ENCODE measurements at regions not wholly inside any gene's neighbourhood (a gene's known extent, or its start where the extent isn't known, plus 50 kb on each side); places are given as distances from the start of the nearest gene placed in this dataset.

DNA sequence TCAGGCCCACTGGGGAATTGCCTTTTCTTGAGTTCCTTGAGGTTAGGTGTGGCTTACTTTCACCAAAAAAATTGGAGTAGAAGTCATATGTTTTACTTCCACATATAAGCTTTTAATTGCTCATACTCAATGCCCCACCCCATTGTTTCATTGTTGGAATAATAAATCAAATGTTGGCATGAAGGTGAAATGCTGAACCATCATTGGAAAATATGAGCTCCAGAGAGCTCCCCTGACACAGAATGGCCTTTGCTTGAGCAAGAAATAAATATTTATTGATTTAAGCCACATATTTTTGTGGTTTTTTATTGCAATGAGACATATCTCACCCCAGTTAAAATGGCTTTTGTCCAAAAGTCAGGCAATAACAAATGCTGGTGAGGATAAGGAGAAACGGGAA lies 167.3 kb upstream of the SRD5A2 start:
- no peaks in the 10 kb centered on the region for H3K4me1 Mint-ChIP-seq
- Histone ChIP-seq H3K27ac (no peak overlapping the region), H3K4me3 (no peak overlapping the region), H3K4me2 (no peak overlapping the region), H3K36me3 (no peaks in the 10 kb centered on the region), H3K9ac (no peak overlapping the region), H3K27me3 (no peaks in the 10 kb centered on the region), H4K20me1 (ENCODE audit: low read depth) (no peaks in the 10 kb centered on the region), H3K4me1 (no peaks in the 10 kb centered on the region), H3K79me2 (ENCODE audit: low read depth) (no peaks in the 10 kb centered on the region), H2AFZ (replicated peaks) (no peak overlapping the region), H3K9me3 (ENCODE audit: low read depth) (no peaks in the 10 kb centered on the region), H3F3A (ENCODE audit: low read depth) (no peaks in the 10 kb centered on the region)
- no peak overlapping the region for H3K27ac Mint-ChIP-seq
- DNase-seq (ENCODE audit: low spot score), result no peak
- H3K9me3 Mint-ChIP-seq, result peaks cover 19% of the 10 kb centered on the region
- TF ChIP-seq EZH2phosphoT487 (IDR thresholded peaks at IDR 0.05) (no peak), EZH2 (IDR thresholded peaks at IDR 0.05) (no peak)
- TF ChIP-seq, protein P1, sequence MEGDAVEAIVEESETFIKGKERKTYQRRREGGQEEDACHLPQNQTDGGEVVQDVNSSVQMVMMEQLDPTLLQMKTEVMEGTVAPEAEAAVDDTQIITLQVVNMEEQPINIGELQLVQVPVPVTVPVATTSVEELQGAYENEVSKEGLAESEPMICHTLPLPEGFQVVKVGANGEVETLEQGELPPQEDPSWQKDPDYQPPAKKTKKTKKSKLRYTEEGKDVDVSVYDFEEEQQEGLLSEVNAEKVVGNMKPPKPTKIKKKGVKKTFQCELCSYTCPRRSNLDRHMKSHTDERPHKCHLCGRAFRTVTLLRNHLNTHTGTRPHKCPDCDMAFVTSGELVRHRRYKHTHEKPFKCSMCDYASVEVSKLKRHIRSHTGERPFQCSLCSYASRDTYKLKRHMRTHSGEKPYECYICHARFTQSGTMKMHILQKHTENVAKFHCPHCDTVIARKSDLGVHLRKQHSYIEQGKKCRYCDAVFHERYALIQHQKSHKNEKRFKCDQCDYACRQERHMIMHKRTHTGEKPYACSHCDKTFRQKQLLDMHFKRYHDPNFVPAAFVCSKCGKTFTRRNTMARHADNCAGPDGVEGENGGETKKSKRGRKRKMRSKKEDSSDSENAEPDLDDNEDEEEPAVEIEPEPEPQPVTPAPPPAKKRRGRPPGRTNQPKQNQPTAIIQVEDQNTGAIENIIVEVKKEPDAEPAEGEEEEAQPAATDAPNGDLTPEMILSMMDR (IDR thresholded peaks at IDR 0.05), result no peak
- H3K36me3 Mint-ChIP-seq, result no peaks in the 10 kb centered on the region
- peaks cover 5% of the 10 kb centered on the region for H3K27me3 Mint-ChIP-seq (ENCODE audit: insufficient read depth, low read depth)
- H3K4me3 Mint-ChIP-seq, result no peak overlapping the region

DNA sequence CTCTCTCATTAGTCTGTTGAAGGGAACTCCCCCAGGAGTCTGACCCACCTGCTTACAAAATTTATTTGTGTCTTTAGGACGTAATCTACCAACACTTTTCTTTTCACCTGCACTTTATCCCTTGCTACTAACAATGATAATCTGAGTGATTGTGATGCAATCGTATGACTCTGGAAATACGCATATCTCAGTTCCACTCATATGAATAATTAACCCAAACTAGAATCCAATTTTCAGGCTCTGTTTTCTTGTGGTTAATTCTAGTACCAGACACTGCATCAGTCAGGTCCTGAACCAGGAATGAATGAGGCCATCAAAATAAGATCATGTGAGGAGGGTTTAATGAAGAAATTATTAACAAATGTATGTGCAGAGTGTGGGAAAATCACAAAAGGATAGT lies 158.4 kb upstream of the SRD5A2 start:
- no peak overlapping the region for H3K4me3 Mint-ChIP-seq
- no peak overlapping the region for H2AFZ ChIP-seq (replicated peaks)
- H3K4me2 ChIP-seq, result no peak overlapping the region
- H3K27ac Mint-ChIP-seq, result no peak overlapping the region
- H3K4me3 ChIP-seq, result no peak overlapping the region
- TF ChIP-seq, protein P1 (IDR thresholded peaks at IDR 0.05), result no peak
- no peak for TF ChIP-seq EZH2 (IDR thresholded peaks at IDR 0.05)
- TF ChIP-seq EZH2phosphoT487 (IDR thresholded peaks at IDR 0.05), result no peak
- H3K4me1 Mint-ChIP-seq, result no peaks in the 10 kb centered on the region
- H3K27me3 ChIP-seq, result no peaks in the 10 kb centered on the region
- peaks cover 2% of the 10 kb centered on the region for H3K27me3 Mint-ChIP-seq (ENCODE audit: insufficient read depth, low read depth)
- H4K20me1 ChIP-seq (ENCODE audit: low read depth), result no peaks in the 10 kb centered on the region
- H3K27ac ChIP-seq, result no peak overlapping the region
- H3K9me3 Mint-ChIP-seq, result no peaks in the 10 kb centered on the region
- H3K9me3 ChIP-seq (ENCODE audit: low read depth), result no peaks in the 10 kb centered on the region
- no peaks in the 10 kb centered on the region for H3K4me1 ChIP-seq
- H3K79me2 ChIP-seq (ENCODE audit: low read depth), result no peaks in the 10 kb centered on the region
- no peak overlapping the region for H3K9ac ChIP-seq
- H3K36me3 Mint-ChIP-seq, result no peaks in the 10 kb centered on the region
- H3K36me3 ChIP-seq, result no peaks in the 10 kb centered on the region
- no peaks in the 10 kb centered on the region for H3F3A ChIP-seq (ENCODE audit: low read depth)
- no peak for DNase-seq (ENCODE audit: low spot score)

DNA sequence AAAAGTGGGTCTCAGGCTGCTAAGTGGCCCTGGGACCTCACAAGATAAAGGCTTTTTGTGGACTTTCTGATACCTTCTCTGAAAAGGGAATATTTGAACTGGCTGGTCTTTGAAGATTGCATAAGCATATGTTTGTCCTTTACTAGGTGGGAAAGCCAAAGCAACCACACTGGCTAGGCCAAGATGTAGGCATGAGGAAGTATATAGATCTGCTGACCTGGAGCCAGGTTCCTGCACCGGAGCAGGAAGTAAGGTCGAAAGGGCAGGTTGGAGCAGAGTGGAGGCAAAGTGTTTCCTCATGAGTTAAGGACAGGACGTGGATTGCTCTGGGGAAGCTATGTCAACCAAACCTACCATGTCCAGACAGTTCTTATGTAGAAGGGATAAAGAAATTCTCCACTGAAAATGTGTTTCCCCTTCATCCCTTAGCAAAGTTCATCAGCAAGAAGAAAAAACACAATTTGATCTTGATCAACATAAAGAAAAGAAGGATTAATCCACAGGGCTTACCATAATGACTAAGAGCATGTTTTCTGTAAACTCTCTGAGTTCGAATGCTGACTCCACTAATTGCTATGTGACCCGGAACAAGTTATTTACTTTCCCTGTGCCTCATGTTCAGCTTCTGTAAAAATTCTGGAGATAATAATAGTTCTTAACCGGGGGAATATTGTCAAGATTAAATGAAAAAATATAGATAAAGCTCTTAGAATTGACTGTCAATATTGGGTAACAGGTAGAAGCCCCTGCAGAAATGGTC lies 156.1 kb upstream of the SRD5A2 start:
- Mint-ChIP-seq H3K36me3 (no peaks in the 10 kb centered on the region), H3K27me3 (ENCODE audit: insufficient read depth, low read depth) (peaks cover 2% of the 10 kb centered on the region), H3K4me1 (no peaks in the 10 kb centered on the region), H3K27ac (no peak overlapping the region), H3K4me3 (no peak overlapping the region), H3K9me3 (no peaks in the 10 kb centered on the region)
- no peak for DNase-seq (ENCODE audit: low spot score)
- no peaks in the 10 kb centered on the region for H3K27me3 ChIP-seq
- H3K9ac ChIP-seq, result no peak overlapping the region
- H3K79me2 ChIP-seq (ENCODE audit: low read depth), result no peaks in the 10 kb centered on the region
- H3K27ac ChIP-seq, result no peak overlapping the region
- TF ChIP-seq EZH2phosphoT487 (IDR thresholded peaks at IDR 0.05) (no peak), EZH2 (IDR thresholded peaks at IDR 0.05) (no peak)
- TF ChIP-seq, protein P1 (IDR thresholded peaks at IDR 0.05), result no peak
- H3F3A ChIP-seq (ENCODE audit: low read depth), result no peaks in the 10 kb centered on the region
- no peaks in the 10 kb centered on the region for H3K4me1 ChIP-seq
- H3K4me3 ChIP-seq, result no peak overlapping the region
- no peaks in the 10 kb centered on the region for H3K9me3 ChIP-seq (ENCODE audit: low read depth)
- no peak overlapping the region for H2AFZ ChIP-seq (replicated peaks)
- no peaks in the 10 kb centered on the region for H3K36me3 ChIP-seq
- H4K20me1 ChIP-seq (ENCODE audit: low read depth), result no peaks in the 10 kb centered on the region
- no peak overlapping the region for H3K4me2 ChIP-seq
